ENCODE measurements at regions not wholly inside any gene's neighbourhood (a gene's known extent, or its start where the extent isn't known, plus 50 kb on each side); places are given as distances from the start of the nearest gene placed in this dataset.

DNA sequence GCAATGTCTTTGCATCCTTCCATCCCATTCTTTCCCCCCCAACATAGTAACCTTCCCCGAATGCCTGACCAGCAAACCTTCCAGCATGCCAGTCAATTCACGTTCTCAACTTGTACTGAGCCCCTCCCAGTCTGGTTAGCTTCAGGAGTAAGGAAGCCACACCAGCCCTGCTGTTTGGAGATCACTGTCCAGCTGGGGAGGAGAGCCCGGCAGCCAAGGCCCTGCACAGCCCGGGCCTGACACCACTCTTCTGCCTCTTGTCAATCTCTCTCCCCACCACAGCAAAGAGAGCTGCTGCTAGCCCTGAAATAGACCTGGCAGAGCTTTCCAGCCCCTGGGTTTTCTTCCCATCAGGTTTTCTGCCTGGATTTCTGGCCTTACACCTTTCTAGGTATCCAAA lies 185.8 kb upstream of the ID2 start:
- intact Hi-C loops (cut with DNase I): no loop called here

DNA sequence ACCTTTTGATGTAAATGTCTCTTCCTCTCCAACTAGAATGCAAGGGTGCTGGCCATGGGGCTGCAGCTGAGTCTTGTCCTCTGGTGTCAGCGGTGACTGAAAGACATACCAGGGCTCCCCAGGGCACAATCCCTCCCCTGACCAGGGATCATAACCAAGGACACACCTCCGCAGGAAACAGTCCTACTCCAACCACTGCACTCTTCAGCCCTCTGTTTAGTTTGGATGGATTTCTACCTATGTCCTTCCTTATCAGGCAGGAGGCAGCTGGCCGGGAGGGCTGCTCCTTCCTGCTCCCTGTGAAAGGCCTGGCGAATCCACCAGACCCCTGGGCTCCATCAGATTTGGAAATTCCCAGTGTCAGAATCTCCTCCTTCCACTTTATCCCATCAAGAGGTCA lies 185.2 kb upstream of the ID2 start:
- Histone ChIP-seq H3K9me3 (replicated peaks in 1 of 3) (no peaks in the 10 kb centered on the region), H3K27me3 (no peaks in the 10 kb centered on the region), H3K4me3 (no peak overlapping the region), H3K36me3 (replicated peaks in 1 of 2) (no peaks in the 10 kb centered on the region), H3K27ac (no peak overlapping the region), H3K4me1 (replicated peaks in 1 of 2) (peaks cover 9 to 28% of the 10 kb centered on the region in 2 donors)
- DNase-seq: peak in 1 of 7 donors; percentile 11
- 71 to 89% (median 78%) methylated on average over 4 of the region's 4 CpGs for WGBS, 4 donors
- no peak for TF ChIP-seq POLR2A (IDR thresholded peaks at IDR 0.05)
- intact Hi-C loops (cut with DNase I): no loop called here

More for the DNA sequence above, 185.8 kb upstream of the ID2 start:
- 74 to 90% (median 77%) methylated on average over 4 of the region's 4 CpGs for WGBS, 4 donors
- H3K27me3 ChIP-seq: no peaks in the 10 kb centered on the region
- DNase-seq: no peak
- no peak overlapping the region for H3K4me3 ChIP-seq
- no peaks in the 10 kb centered on the region for H3K9me3 ChIP-seq (replicated peaks in 1 of 3)
- H3K4me1 ChIP-seq (replicated peaks in 1 of 2): peaks cover 9 to 28% of the 10 kb centered on the region in 2 donors
- TF ChIP-seq, protein P1, sequence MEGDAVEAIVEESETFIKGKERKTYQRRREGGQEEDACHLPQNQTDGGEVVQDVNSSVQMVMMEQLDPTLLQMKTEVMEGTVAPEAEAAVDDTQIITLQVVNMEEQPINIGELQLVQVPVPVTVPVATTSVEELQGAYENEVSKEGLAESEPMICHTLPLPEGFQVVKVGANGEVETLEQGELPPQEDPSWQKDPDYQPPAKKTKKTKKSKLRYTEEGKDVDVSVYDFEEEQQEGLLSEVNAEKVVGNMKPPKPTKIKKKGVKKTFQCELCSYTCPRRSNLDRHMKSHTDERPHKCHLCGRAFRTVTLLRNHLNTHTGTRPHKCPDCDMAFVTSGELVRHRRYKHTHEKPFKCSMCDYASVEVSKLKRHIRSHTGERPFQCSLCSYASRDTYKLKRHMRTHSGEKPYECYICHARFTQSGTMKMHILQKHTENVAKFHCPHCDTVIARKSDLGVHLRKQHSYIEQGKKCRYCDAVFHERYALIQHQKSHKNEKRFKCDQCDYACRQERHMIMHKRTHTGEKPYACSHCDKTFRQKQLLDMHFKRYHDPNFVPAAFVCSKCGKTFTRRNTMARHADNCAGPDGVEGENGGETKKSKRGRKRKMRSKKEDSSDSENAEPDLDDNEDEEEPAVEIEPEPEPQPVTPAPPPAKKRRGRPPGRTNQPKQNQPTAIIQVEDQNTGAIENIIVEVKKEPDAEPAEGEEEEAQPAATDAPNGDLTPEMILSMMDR (IDR thresholded peaks at IDR 0.05): no peak
- TF ChIP-seq POLR2A (IDR thresholded peaks at IDR 0.05): no peak
- no peaks in the 10 kb centered on the region for H3K36me3 ChIP-seq (replicated peaks in 1 of 2)
- H3K27ac ChIP-seq: peak overlapping the region in 1 of 5 donors; percentile 25

DNA sequence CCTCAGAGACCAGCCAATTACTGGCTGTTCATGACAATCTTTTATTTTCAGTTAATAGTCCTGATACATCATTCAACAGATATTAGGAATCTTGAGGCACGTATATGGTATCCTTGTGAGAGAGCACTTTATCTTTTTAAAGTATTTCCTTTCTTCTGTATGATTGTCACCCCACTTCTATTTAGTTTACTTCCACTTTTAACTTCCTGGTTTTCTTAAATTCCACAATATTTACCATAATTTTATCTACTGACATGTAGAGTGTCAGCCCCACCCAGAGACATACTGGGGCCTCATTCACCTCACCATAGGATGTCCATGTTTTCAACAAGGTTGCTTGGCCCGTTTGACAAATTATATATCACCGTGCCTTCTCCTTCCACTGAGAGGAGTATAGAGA lies 182.9 kb upstream of the ID2 start:
- no peak overlapping the region for H3K27ac ChIP-seq
- H3K9me3 ChIP-seq (replicated peaks in 1 of 3): no peaks in the 10 kb centered on the region
- no peak overlapping the region for H3K4me3 ChIP-seq
- no peaks in the 10 kb centered on the region for H3K27me3 ChIP-seq
- TF ChIP-seq, protein P1 (IDR thresholded peaks at IDR 0.05): no peak
- TF ChIP-seq POLR2A (IDR thresholded peaks at IDR 0.05): no peak
- H3K36me3 ChIP-seq (replicated peaks in 1 of 2): no peaks in the 10 kb centered on the region
- no peak for DNase-seq
- H3K4me1 ChIP-seq (replicated peaks in 1 of 2): peaks cover 9 to 23% of the 10 kb centered on the region in 2 donors
- intact Hi-C loops (cut with DNase I): no loop called here
- WGBS, 4 donors: 74 to 82% (median 80%) methylated on average over 3 of the region's 3 CpGs

DNA sequence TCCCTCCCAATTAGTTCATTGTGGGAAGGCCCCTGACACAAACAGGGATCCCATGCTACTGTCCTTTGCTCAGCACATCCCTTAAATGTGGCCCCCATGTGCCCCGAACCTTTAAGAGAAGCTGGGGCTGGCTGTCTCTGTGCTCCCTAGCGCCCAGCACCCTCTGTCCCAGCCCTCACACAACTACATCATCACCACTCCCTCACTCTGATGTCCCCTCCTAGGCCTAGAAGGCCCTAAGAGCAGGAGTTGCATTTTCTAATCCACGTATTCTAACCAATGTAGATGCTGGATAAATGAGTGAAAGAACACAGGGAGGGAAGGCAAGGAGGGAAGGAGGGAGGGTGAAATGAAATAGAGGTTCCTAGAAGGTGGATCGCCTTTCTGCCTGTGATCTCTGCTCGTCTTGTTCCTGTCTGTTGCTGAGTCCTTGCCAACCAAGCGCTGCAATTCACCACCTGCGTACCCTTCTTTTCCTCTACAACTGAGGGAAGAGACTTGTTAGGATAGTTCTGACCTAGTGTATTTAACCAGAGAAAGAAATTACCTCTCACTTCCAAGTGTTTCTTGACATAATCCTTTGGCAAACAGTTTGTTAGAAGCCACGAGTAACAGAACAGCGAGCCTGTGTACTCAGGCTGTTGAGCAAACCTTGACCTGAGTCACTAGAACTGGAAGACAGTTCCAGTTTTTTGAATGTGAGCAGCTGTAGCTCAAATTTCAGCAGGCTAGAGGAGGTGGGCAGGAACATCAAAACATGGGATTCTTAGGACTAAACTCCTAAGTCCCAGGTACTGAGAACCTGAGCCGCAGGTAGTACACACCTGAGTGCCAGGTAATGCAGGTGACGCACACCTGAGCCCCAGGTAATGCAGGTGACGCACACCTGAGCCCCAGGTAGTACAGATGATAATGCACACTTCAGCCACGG lies 181.5 kb upstream of the ID2 start:
- Histone ChIP-seq H3K4me3 (no peak overlapping the region), H3K27me3 (no peaks in the 10 kb centered on the region), H3K27ac (peak overlapping the region in 2 of 5 donors; percentile 3 to 21), H3K4me1 (replicated peaks in 1 of 2) (peaks cover 0 to 9% of the 10 kb centered on the region in 2 donors), H3K36me3 (replicated peaks in 1 of 2) (no peaks in the 10 kb centered on the region), H3K9me3 (replicated peaks in 1 of 3) (no peaks in the 10 kb centered on the region)
- WGBS, 4 donors: 67 to 74% (median 69%) methylated on average over 12 to 13 of the region's 13 CpGs
- no peak for TF ChIP-seq POLR2A (IDR thresholded peaks at IDR 0.05)
- TF ChIP-seq, protein P1 (IDR thresholded peaks at IDR 0.05): no peak
- peak in 3 of 7 donors; percentile 25 to 57 (median 53) for DNase-seq
- intact Hi-C loops (cut with DNase I): no loop called here

Data from adrenal gland (tissue), 9 donors.